GM19099 (cell line): ENCODE measurements at regions not wholly inside any gene's neighbourhood (a gene's known extent, or its start where the extent isn't known, plus 50 kb on each side); places are given as distances from the start of the nearest gene placed in this dataset.

Experiments used
- POLR2A ChIP-seq: IDR thresholded peaks from 3 replicates; pipeline ENCODE4 v1.6.1; 2011; ENCODE audit warnings: low read depth; ENCODE audit not compliant: insufficient read length; ENCODE audit errors: extremely low read depth

DNA sequence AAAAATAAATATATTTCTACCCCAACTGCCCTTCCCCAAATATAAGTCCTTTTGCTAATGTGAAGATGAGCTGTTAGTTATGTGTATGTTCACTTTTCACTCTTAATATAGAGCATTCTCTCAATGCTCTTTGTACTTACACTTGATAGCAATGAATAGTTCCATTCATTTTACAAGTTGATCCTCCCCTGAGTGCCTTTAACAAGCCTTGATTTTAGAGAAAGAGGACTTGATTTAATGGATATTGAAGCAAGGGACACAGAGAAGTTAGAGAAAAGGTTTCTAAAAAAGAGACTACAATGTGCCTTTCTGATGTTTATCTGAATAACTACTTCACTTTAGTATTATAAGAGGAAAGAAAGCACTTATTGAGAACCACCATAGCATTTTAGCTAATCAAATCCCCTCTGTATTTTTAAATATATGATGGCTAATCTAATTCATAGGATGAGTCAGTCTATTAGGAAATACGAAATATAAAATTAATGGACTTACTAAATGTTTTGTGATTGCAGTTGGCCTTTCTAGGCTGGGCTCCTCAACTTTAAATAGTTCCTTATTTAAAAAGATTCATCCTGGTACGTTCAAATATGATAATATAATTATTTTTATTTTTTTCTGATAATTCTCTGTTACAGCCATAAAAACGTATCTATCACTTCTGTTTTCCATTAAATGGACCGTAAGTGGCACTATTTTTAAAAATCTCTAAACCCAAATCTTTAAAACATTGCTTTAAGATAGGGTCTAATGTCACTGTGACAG lies 1097.8 kb upstream of the SLC10A2 start:
- no peak for TF ChIP-seq POLR2A

DNA sequence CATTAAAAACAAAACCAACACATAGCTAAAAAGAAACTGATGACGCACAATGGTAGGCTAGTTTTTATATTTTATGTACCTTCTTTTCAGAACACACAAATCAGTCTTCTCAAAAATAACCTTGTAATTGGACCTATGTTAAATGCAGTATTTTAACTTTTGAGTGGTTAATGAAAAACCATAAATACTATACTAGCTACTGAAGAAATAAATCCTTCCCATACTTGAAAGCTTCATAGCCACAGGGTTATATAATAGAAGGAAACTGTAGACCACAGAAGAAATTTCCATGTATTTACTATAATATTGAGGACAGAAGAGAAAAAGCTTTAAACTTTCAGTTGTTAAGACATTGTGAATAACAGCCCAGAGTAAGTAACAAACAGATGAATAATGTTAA lies 1094.3 kb upstream of the SLC10A2 start:
- no peak for TF ChIP-seq POLR2A

DNA sequence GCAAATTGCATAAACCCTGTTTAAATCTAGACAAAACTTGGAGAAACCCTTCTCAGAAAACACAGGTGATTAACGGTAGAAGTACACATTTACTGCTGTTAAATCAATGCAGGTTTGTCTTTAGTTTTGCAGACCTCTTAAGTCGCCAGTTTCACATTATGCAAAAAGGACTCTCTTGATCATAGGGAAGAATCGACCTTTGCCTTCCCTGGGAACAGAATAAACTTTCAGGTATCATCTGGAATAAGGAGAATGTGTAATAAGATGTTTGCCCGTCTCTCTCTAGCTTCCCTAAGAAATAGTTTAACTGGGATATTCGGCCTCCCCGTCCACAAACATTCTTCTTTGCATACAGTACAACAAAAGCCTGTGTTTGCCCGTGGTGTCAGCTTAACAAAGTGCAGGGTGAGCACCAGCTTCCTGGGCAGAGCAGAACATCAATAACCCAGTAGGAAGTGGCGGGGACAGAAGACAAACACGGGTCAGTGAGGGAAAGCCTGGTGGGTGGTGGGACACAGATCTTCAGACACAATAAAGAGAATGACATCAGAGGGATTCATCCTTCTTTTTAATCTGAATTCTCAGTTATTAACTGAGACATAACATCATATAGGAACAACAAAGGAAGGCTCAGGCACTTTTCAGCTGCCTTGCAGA lies 1077.7 kb upstream of the SLC10A2 start:
- TF ChIP-seq POLR2A, result no peak

DNA sequence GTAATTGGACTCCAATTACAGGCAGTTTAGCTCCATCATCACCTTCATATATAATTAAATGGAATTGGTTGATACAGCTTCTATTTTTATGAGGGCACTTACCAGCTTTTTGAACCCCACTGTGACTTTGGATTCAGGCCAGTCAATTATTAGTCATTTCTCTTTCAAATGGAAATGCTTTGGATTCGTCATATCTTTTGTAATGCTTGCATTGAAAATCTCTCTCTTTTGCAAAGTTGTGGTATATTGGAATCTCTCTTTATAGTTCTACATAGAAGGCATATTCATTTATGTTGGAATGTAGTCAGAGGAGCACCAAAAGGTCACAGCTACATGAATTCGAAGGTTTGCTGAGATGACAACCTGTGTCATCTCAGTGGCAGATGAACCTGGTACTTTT lies 1074.3 kb upstream of the SLC10A2 start:
- TF ChIP-seq POLR2A, result no peak

DNA sequence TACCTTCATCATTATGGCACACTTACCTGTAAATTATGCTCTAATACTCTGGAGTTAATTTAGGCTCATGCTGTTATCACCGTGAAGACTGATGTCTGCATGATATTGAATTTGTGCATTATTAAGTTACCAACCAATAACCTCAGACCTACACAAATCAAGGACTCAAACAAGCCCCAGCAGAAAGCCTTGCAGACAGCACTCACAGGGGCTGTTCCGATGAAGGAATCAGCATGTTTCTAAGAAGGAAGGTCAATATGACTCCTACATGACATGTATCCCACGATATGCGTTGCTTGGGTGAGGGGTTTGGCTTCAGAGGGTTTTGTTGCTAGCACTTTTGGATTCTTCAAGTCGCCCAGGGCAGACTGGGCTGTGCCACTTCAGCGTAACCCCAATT lies 1071.2 kb upstream of the SLC10A2 start:
- TF ChIP-seq POLR2A, result no peak

DNA sequence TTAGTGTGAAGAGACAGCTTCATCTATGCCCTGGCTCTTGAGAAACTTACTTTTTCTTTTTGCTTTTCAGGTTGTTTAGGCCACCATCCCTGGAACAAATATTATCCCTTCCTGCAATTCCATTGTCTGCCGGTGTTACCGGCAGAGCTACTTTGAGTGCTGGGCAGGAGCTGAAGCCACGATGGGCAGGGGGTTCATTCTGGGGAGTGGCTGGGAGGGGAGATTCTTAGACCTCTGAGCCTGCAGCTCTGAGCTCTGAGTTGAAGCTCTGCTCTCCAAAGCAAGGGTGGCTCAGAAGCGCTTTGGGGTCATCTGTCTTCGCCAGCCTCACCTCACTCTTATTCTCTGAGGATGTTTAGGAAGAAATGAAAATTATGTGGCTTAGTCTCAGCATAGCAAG lies 1066.6 kb upstream of the SLC10A2 start:
- no peak for TF ChIP-seq POLR2A

DNA sequence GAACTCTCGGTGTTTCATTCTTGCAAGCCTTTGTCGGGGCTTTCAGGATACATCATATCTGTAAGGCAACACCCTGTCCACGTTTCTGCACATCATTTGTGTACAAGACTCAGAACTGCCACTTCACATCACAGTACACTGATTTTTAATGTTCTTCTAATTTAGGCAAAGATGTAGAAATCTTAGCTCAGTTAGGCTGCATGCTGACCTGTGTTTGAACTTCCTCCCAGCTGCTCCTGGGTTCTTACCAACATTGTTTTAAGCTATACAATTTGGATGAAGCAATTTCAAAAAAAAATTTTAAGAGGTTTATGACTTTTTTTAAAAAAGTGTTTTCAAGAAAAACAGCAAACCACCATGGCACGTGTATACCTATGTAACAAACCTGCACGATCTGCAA lies 1047.9 kb upstream of the SLC10A2 start:
- no peak for TF ChIP-seq POLR2A

DNA sequence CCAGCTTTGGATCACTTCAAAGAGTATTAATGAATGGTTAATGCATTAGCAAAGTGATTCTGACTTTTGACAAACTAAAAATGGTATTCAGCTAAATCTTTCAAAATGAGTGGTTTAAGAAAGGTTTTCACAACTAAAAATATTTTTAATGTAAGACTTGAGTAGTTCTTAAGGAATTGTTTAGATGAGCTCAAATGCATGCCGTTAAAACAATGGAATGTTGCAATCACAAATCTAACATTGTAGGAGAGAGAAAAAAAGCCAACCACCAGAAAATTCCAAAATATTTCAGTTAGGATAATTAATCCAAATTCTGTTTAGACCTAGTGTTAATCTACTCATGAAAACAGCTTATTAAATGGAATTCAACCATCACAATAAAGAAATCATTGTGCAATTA lies 1044.8 kb upstream of the SLC10A2 start:
- no peak for TF ChIP-seq POLR2A

DNA sequence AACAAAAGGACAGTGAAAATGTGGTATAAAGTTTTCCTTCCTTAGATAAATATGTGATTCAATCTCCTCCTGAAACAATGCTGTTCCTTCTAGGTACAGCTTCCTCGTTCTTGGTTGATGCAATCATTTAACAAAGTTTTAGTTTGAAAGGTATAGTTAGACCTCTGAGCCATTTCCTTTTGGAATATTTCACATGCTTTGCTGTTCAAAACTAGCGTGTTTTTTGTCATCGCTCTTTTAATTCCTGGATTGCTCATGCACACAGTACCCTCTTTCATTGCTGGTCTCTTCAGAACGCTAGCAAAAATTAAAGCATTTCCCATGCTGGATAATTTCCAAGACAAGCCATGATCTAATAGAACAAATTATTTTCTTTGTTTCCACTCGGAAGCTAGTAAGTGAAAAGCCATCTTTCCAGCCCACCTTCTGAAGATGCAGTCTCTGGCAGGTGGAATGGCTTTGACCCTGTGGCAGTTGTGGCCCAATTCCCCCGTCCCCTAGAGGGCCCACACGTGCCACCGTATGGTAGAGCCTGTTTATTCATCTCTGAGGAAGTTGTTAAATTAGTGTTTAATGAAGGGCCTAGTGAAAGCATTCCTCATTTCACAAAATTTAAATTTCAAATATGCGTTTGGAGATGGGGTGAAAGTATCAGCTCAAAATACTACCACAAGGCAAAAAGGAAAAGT lies 1040.6 kb upstream of the SLC10A2 start:
- TF ChIP-seq POLR2A, result no peak

DNA sequence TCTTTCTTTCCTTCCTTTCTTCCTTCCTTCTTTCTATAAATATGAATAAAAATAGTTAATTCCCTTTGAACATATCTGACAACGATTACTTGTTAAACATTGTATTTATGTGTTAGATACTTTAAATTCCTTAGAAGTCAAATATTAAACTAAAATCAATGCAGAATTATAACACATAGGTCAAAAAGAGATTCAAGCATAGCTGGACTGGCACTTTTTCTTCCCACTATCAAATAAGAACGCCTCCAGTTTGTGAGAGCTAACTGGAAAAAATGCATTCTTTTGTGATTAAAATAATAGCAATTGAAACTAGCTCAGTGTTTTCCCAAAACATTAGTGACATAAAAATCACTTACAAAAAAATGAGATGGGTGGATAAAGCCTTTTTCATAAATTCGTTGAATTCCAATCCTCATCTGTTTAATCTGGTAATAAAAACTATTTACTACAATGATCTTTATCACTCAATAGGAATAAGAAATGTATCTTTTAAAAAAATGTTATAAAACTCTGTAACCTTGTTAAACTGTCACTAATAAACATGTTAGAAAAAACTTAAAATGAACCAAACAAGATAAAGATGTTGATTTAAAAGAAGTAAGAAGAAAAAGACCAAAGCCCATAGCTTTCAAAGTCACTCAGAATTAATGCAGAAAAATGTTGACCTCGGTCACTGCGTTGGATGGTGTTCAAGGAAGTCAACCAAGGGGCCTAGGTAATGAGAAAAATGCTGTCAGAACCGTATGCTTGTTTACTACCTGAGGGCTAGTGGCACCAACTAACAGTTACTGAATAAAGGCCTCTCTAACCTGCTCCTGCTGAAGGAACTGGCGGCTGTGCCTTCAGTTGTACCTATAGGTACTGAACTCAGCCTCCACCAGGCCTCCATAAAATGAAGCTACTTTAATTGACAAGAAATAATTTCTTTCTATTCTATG lies 1039.5 kb upstream of the SLC10A2 start:
- TF ChIP-seq POLR2A, result no peak

DNA sequence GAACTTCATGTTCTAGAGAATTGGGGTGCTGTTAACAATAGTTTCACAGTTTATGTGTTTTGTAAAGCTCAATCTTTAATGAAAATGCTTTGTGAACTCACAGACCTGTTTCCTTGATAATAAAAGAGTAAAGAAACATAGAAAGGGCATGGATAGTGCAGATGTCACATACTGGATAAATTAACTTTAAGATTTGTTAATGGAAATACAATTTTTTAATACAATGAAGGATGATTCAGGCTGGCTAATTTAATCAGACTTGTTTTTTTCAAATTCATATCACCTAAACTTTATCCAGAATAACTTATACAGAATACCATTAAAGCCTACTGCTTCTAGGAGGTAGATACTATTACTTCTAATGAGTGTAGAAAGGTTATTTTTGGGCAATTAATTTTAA lies 1033.5 kb upstream of the SLC10A2 start:
- TF ChIP-seq POLR2A, result no peak

DNA sequence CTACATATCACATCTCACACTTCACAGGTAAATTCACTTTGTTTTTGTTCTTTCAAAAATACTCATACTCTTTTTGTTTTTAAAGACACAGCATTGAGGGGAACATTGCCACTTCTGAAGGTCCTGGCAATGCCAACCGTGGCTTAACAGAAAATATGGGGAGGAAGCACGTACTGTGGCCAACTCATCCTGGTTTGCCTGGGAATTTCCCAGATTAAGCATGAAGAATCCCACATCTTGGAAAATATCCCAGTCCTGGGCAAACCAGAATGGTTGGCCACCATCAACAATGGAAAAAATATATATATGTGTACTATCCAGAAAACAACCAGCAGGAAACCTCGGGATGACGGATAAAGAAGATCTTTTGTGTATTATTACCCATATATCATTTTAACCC lies 1032.2 kb upstream of the SLC10A2 start:
- TF ChIP-seq POLR2A, result no peak

DNA sequence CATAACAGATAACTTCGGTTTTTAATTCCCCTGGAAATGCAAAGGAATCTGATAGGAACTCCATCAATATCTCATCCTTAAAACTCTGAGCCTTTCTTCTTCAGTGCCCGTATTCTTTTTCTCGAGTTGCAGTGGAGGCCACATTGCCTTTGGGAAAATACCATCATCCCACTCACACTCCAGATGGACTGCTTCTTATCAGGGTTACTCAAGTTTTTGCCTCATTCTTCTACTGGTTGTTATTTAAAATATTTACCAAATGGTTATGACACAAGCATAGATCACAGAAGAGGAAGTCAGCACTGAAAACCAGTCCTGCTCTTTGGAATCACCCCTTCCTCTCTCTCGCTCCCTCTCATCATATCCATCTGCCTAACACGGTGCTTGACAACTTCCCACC lies 1020.5 kb upstream of the SLC10A2 start:
- TF ChIP-seq POLR2A, result no peak

DNA sequence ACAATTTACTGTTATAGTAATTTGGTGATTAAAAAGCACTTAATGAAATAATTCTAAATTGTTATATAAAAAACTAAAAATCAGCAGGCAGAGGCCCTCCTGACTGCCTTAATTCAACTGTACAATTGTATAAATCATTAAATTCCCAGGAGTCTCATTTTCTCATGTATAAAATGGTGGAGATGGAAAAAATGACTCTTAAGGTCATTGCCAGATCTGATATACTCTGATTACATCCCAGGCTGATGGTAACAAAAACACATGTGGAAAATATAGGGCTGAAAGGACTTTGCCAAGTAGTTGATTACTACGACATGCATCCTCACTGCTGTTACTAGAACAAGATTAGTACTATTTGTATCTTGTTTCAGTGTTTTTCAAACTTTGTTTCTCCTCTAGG lies 1020.0 kb upstream of the SLC10A2 start:
- TF ChIP-seq POLR2A, result no peak

DNA sequence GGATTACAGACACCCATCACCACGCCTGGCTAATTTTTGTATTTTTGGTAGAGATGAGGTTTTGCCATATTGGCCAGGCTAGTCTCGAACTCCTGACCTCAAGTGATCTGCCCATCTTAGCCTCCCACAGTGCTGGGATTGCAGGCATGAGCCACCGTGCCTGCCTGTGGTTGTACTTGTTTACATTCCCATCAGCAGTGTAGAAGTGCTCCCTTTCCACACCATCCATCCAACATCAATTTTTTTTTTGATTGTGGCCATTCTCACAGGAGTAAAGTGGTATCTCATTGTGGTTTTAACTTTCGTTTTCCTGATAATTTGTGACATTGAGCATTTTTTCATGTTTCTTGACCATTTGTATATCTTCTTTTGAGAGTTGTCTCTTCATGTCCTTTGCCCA lies 1019.4 kb upstream of the SLC10A2 start:
- no peak for TF ChIP-seq POLR2A
